ENCODE measurements at regions not wholly inside any gene's neighbourhood (a gene's known extent, or its start where the extent isn't known, plus 50 kb on each side); places are given as distances from the start of the nearest gene placed in this dataset.
"Not testable (repeated sequence)": the region's sequence is repeated elsewhere in the genome, so short reads cannot be mapped to it uniquely, and the experiment has no call there.

- H3K4me3 Mint-ChIP-seq: no peak overlapping the region
- H3K9me3 Mint-ChIP-seq: no peaks in the 10 kb centered on the region
- H3K4me1 Mint-ChIP-seq: no peaks in the 10 kb centered on the region
- H3K27me3 Mint-ChIP-seq (ENCODE audit: low read depth): no peaks in the 10 kb centered on the region
- no peak overlapping the region for H3K27ac Mint-ChIP-seq
- TF ChIP-seq, protein P1, sequence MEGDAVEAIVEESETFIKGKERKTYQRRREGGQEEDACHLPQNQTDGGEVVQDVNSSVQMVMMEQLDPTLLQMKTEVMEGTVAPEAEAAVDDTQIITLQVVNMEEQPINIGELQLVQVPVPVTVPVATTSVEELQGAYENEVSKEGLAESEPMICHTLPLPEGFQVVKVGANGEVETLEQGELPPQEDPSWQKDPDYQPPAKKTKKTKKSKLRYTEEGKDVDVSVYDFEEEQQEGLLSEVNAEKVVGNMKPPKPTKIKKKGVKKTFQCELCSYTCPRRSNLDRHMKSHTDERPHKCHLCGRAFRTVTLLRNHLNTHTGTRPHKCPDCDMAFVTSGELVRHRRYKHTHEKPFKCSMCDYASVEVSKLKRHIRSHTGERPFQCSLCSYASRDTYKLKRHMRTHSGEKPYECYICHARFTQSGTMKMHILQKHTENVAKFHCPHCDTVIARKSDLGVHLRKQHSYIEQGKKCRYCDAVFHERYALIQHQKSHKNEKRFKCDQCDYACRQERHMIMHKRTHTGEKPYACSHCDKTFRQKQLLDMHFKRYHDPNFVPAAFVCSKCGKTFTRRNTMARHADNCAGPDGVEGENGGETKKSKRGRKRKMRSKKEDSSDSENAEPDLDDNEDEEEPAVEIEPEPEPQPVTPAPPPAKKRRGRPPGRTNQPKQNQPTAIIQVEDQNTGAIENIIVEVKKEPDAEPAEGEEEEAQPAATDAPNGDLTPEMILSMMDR (IDR thresholded peaks at IDR 0.05; ENCODE audit: unreplicated experiment in 3 of 3): no peak
- peaks cover 11% of the 10 kb centered on the region for H3K36me3 Mint-ChIP-seq (ENCODE audit: low read depth)
Measured at GRCh38 chr13:21309542-21310172, 133.2 kb downstream of the MRPL57 start.

DNA sequence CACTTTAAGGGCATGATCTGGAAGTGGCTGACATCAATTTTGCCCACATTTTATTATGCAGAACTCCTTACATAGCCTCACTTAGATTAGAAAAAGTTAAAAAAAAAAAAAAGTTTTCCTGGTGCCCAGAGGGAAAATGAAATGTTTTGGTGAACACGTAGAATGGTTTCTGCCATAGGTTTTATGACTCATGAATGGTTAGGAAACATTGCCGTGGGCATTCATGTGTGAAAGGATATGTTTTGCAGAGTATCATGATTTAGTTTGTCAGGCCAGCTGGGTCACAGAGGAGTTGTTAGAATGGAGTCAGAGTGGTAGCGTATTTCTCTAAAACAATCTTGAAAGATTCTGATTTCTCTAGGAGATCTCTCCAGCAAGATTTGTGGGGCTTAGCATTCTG, 133.8 kb downstream of the MRPL57 start:
- no peaks in the 10 kb centered on the region for H3K27me3 Mint-ChIP-seq (ENCODE audit: low read depth)
- no peak overlapping the region for H3K4me3 Mint-ChIP-seq
- peaks cover 11% of the 10 kb centered on the region for H3K36me3 Mint-ChIP-seq (ENCODE audit: low read depth)
- TF ChIP-seq, protein P1 (IDR thresholded peaks at IDR 0.05; ENCODE audit: unreplicated experiment in 3 of 3): no peak
- peak overlapping the region in 1 of 3 experiments; percentile 8 for H3K27ac Mint-ChIP-seq
- H3K9me3 Mint-ChIP-seq: no peaks in the 10 kb centered on the region
- H3K4me1 Mint-ChIP-seq: no peaks in the 10 kb centered on the region

- not testable (repeated sequence) for H3K27ac Mint-ChIP-seq; H3K4me3 Mint-ChIP-seq; H3K4me1 Mint-ChIP-seq; H3K9me3 Mint-ChIP-seq; H3K27me3 Mint-ChIP-seq (ENCODE audit: low read depth)
- peaks cover 20% of the 10 kb centered on the region for H3K36me3 Mint-ChIP-seq (ENCODE audit: low read depth)
Measured at GRCh38 chr13:21314976-21315375, 138.5 kb downstream of the MRPL57 start.

DNA sequence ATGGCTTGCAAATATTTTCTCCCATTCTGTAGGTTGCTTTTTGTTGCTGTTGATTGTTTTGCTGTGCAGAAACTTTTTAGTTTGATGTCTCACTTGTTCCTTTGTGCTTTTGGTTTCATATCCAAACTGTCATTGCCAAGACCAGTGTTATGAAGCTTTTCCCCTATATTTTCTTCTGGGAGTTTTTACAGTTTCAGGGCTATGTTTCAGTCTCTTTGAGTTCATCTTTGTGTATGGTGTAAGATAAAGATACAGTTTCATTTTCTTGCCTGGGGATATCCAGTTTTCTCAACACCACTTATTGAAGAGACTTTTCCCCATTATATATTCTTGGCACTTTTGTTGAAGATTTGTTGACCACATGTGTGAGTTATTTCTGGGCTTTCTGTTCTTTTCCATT, 139.9 kb downstream of the MRPL57 start:
- H3K9me3 Mint-ChIP-seq: peaks cover 3% of the 10 kb centered on the region
- no peaks in the 10 kb centered on the region for H3K27me3 Mint-ChIP-seq (ENCODE audit: low read depth)
- H3K4me3 Mint-ChIP-seq: no peak overlapping the region
- TF ChIP-seq, protein P1 (IDR thresholded peaks at IDR 0.05; ENCODE audit: unreplicated experiment in 3 of 3): no peak
- no peaks in the 10 kb centered on the region for H3K4me1 Mint-ChIP-seq
- H3K27ac Mint-ChIP-seq: no peak overlapping the region
- peaks cover 13% of the 10 kb centered on the region for H3K36me3 Mint-ChIP-seq (ENCODE audit: low read depth)

GRCh38 chr13:21318891-21319532, 140.1 kb downstream of the ZDHHC20 start:
- H3K4me1 Mint-ChIP-seq: no peaks in the 10 kb centered on the region
- no peak overlapping the region for H3K27ac Mint-ChIP-seq
- no peak overlapping the region for H3K4me3 Mint-ChIP-seq
- TF ChIP-seq, protein P1 (IDR thresholded peaks at IDR 0.05; ENCODE audit: unreplicated experiment in 3 of 3): no peak
- H3K27me3 Mint-ChIP-seq (ENCODE audit: low read depth): no peaks in the 10 kb centered on the region
- peaks cover 3% of the 10 kb centered on the region for H3K9me3 Mint-ChIP-seq
- H3K36me3 Mint-ChIP-seq (ENCODE audit: low read depth): peaks cover 13% of the 10 kb centered on the region

- H3K4me1 Mint-ChIP-seq: no peaks in the 10 kb centered on the region
- TF ChIP-seq, protein P1 (IDR thresholded peaks at IDR 0.05; ENCODE audit: unreplicated experiment in 3 of 3): no peak
- no peak overlapping the region for H3K4me3 Mint-ChIP-seq
- H3K27ac Mint-ChIP-seq: no peak overlapping the region
- peaks cover 4% of the 10 kb centered on the region for H3K27me3 Mint-ChIP-seq (ENCODE audit: low read depth)
- peaks cover 13% of the 10 kb centered on the region for H3K36me3 Mint-ChIP-seq (ENCODE audit: low read depth)
- H3K9me3 Mint-ChIP-seq: peaks cover 3% of the 10 kb centered on the region
Measured at GRCh38 chr13:21319869-21320641, 139.0 kb downstream of the ZDHHC20 start.

All from nephron (organoid).